ENCODE measurements at regions not wholly inside any gene's neighbourhood (a gene's known extent, or its start where the extent isn't known, plus 50 kb on each side); places are given as distances from the start of the nearest gene placed in this dataset.

DNA sequence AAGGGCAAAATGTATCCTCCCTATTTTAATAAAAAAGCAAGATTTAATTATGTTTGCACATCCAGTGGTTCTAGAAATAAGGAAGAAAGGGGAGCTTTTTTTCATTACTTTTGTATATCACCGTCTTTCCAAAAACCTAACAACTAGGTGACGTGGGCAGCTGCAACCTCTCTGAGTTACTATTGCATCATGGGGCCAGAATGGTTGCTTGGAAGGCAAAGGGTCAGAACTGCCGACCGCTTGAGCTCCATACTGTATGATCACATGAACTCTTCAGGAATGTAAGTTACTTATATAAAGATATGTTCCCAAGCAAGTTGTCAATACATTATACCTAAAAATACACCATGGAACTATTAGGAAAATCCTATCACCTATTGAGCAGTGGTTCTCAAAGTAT, 85.6 kb upstream of the HIVEP3 start:
- TF ChIP-seq, protein P1, sequence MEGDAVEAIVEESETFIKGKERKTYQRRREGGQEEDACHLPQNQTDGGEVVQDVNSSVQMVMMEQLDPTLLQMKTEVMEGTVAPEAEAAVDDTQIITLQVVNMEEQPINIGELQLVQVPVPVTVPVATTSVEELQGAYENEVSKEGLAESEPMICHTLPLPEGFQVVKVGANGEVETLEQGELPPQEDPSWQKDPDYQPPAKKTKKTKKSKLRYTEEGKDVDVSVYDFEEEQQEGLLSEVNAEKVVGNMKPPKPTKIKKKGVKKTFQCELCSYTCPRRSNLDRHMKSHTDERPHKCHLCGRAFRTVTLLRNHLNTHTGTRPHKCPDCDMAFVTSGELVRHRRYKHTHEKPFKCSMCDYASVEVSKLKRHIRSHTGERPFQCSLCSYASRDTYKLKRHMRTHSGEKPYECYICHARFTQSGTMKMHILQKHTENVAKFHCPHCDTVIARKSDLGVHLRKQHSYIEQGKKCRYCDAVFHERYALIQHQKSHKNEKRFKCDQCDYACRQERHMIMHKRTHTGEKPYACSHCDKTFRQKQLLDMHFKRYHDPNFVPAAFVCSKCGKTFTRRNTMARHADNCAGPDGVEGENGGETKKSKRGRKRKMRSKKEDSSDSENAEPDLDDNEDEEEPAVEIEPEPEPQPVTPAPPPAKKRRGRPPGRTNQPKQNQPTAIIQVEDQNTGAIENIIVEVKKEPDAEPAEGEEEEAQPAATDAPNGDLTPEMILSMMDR (IDR thresholded peaks at IDR 0.05; ENCODE audit: poor library complexity) = no peak
- TF ChIP-seq EZH2 (IDR thresholded peaks at IDR 0.05; ENCODE audit: borderline replicate concordance) = no peak

Data from hepatocyte (in vitro differentiated cells).